Keratinocyte (primary cell): ENCODE measurements at regions not wholly inside any gene's neighbourhood (a gene's known extent, or its start where the extent isn't known, plus 50 kb on each side); places are given as distances from the start of the nearest gene placed in this dataset.

ENCODE experiments used
- DNase-seq: peaks from one replicate; pipeline ENCODE4 v3.0.0-alpha.2; 2011; ENCODE audit warnings: low read depth, missing footprints, low spot score
- FAIRE-seq: peaks from 2 replicates; lab custom pipeline; 2011; peaks lifted over from hg19 to GRCh38; lab: Jason Lieb, UNC
- H2AFZ ChIP-seq: 2 replicates; pipeline ENCODE4 v1.6.0; 2012; ENCODE audit warnings: low read length, control low read depth, inconsistent platforms; ENCODE audit not compliant: control insufficient read depth
- H3K27ac ChIP-seq: 2 replicates; pipeline ENCODE4 v1.5.1; 2011; ENCODE audit warnings: low read length; ENCODE audit not compliant: control insufficient read depth, insufficient read depth
- H3K27me3 ChIP-seq: 3 replicates; pipeline ENCODE4 v1.6.0; 2011; ENCODE audit warnings: low read length; ENCODE audit not compliant: control insufficient read depth, insufficient read depth; ENCODE audit errors: extremely low read depth
- H3K36me3 ChIP-seq, 2 experiments: 2 replicates in 1 of 2; 3 replicates in 1 of 2; pipeline ENCODE4 v1.5.1; 2011; ENCODE audit warnings: low read length in 2 of 2, mild to moderate bottlenecking in 1 of 2; ENCODE audit not compliant: control insufficient read depth in 2 of 2, insufficient read depth in 2 of 2; ENCODE audit errors: extremely low read depth in 1 of 2
- H3K4me1 ChIP-seq: 3 replicates; pipeline ENCODE4 v1.5.1; 2011; ENCODE audit warnings: low read length; ENCODE audit not compliant: control insufficient read depth, insufficient read depth; ENCODE audit errors: extremely low read depth
- H3K4me2 ChIP-seq: 3 replicates; pipeline ENCODE4 v1.6.0; 2011; ENCODE audit warnings: low read depth, low read length; ENCODE audit not compliant: control insufficient read depth, insufficient read depth; ENCODE audit errors: extremely low read depth
- H3K4me3 ChIP-seq, 3 experiments: fragments of 200-600 bp in 1 of 3; sonication (generic) in 1 of 3; 2 replicates in 2 of 3; 3 replicates in 1 of 3; pipeline ENCODE4 v1.5.1; 2011 to 2016; ENCODE audit warnings: low read length in 3 of 3, mild to moderate bottlenecking in 3 of 3, control low read depth in 2 of 3, inconsistent platforms in 1 of 3, low read depth in 1 of 3, mixed read lengths in 1 of 3, mixed run types in 1 of 3, moderate library complexity in 1 of 3; ENCODE audit not compliant: control insufficient read depth in 2 of 3, insufficient read depth in 2 of 3; ENCODE audit errors: extremely low read depth in 1 of 3
- H3K79me2 ChIP-seq: 2 replicates; pipeline ENCODE4 v1.6.0; 2012; ENCODE audit warnings: low read length; ENCODE audit not compliant: control insufficient read depth, insufficient read depth
- H3K9ac ChIP-seq: 3 replicates; pipeline ENCODE4 v1.6.0; 2011; ENCODE audit warnings: low read length; ENCODE audit not compliant: control insufficient read depth, insufficient read depth; ENCODE audit errors: extremely low read depth
- H3K9me1 ChIP-seq: 3 replicates; pipeline ENCODE4 v1.6.0; 2011; ENCODE audit warnings: low read length; ENCODE audit not compliant: control insufficient read depth, insufficient read depth; ENCODE audit errors: extremely low read depth
- H3K9me3 ChIP-seq: 2 replicates; pipeline ENCODE4 v1.5.1; 2012; ENCODE audit warnings: low read depth, low read length; ENCODE audit not compliant: control insufficient read depth
- H4K20me1 ChIP-seq: 3 replicates; pipeline ENCODE4 v1.6.0; 2011; ENCODE audit warnings: low read length; ENCODE audit not compliant: control insufficient read depth, insufficient read depth; ENCODE audit errors: extremely low read depth
- EZH2 ChIP-seq: IDR thresholded peaks from one replicate; pipeline ENCODE4 v1.6.1; 2012; ENCODE audit warnings: inconsistent platforms, mild to moderate bottlenecking, low read length, moderate library complexity
- dilution Hi-C: fragments of 300-500 bp; cut with MboI; formaldehyde crosslinking; loops from one replicate; pipeline ENCODE4 v1.7.0; 2020; ENCODE audit warnings: low sequenced_read_pairs; ENCODE audit not compliant: extremely low pct_ligation_motif_present
- TF ChIP-seq, protein P1 (sequence below), 3 experiments: IDR thresholded peaks in 1 of 3; conservative IDR thresholded peaks in 1 of 3; optimal IDR thresholded peaks in 1 of 3; 2 replicates in 2 of 3; 3 replicates in 1 of 3; pipeline versions ENCODE3 to v1.5.1; 2011; ENCODE audit warnings: low read length in 3 of 3, mild to moderate bottlenecking in 3 of 3, moderate library complexity in 2 of 3, control low read depth in 1 of 3, inconsistent platforms in 1 of 3; ENCODE audit not compliant: insufficient read depth in 2 of 3; ENCODE audit errors: extremely low read depth in 1 of 3

DNA sequence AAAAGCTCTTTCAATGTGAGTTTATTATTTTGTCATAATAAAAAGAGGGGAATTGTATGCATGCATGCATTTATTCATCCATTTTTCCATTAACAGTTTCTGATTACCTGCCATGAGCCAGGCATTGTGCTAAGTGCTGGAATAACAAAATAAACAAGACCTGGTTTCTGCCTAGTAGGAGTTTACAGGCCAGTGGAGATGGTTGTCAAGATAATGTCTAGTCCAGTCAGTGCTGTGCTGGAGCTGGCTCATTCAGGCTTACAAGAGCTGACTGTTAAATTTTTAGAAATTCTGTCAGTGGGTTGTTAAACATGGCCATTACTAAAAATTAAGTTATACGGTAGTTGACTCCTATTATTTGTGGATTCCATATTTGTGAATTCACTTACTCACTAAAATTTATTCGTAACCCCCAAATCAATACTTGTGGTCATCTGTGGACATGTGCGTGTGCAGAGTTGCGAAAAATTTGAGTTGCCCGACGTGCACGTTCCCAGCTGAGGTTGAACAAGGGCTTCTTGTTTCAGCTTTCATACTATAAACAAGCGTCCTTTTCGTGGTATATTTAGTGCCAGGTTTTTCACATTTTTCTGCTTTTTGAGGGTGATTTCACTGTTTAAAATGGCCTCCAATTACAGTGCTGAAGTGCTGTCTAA lies 172.3 kb upstream of the RPS6KA3 start:
- H3K27ac ChIP-seq: no peak overlapping the region
- no peaks in the 10 kb centered on the region for H3K79me2 ChIP-seq
- dilution Hi-C loops: no loop called here
- DNase-seq (no peak), FAIRE-seq (no peak)
- no peaks in the 10 kb centered on the region for H3K9me1 ChIP-seq
- no peak overlapping the region for H3K4me2 ChIP-seq
- no peak overlapping the region for H3K9ac ChIP-seq
- H3K27me3 ChIP-seq: no peaks in the 10 kb centered on the region
- no peak overlapping the region for H2AFZ ChIP-seq
- no peaks in the 10 kb centered on the region for H3K4me1 ChIP-seq
- no peaks in the 10 kb centered on the region for H4K20me1 ChIP-seq
- H3K9me3 ChIP-seq: no peaks in the 10 kb centered on the region
- TF ChIP-seq EZH2: no peak
- TF ChIP-seq, protein P1, sequence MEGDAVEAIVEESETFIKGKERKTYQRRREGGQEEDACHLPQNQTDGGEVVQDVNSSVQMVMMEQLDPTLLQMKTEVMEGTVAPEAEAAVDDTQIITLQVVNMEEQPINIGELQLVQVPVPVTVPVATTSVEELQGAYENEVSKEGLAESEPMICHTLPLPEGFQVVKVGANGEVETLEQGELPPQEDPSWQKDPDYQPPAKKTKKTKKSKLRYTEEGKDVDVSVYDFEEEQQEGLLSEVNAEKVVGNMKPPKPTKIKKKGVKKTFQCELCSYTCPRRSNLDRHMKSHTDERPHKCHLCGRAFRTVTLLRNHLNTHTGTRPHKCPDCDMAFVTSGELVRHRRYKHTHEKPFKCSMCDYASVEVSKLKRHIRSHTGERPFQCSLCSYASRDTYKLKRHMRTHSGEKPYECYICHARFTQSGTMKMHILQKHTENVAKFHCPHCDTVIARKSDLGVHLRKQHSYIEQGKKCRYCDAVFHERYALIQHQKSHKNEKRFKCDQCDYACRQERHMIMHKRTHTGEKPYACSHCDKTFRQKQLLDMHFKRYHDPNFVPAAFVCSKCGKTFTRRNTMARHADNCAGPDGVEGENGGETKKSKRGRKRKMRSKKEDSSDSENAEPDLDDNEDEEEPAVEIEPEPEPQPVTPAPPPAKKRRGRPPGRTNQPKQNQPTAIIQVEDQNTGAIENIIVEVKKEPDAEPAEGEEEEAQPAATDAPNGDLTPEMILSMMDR (optimal IDR thresholded peaks at IDR 0.05 in 1 of 3, IDR thresholded peaks at IDR 0.05 in 1 of 3, conservative IDR thresholded peaks at IDR 0.05 in 1 of 3; ENCODE audit: extremely low read depth in 1 of 3, insufficient read depth in 2 of 3, low read length in 3 of 3): no peak
- H3K4me3 ChIP-seq: no peak overlapping the region
- H3K36me3 ChIP-seq: no peaks in the 10 kb centered on the region

DNA sequence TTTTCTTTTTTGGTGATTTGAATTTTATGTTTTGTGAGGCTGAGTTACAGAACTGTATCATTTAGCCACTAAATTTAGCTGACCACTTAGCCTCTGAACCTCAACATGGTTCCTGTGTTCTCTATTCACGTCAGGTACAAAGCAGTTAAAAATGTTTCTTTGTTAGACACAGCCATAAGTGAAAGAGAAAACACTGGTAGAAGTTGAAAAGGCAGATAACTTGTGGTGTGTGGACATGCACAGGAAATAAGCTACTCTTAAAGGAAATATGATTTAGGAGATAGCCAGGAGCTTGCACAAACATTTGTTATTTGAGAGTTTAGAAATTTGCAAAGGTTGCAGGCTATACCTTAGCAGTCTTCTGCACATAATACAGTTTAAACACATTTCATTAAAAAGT lies 171.0 kb upstream of the RPS6KA3 start:
- no peak for DNase-seq

More for the DNA sequence above, 171.0 kb upstream of the RPS6KA3 start:
- no peak for TF ChIP-seq EZH2
- TF ChIP-seq, protein P1 (optimal IDR thresholded peaks at IDR 0.05 in 1 of 3, IDR thresholded peaks at IDR 0.05 in 1 of 3, conservative IDR thresholded peaks at IDR 0.05 in 1 of 3; ENCODE audit: extremely low read depth in 1 of 3, insufficient read depth in 2 of 3, low read length in 3 of 3): no peak
- Histone ChIP-seq H2AFZ (no peak overlapping the region), H3K27me3 (no peaks in the 10 kb centered on the region), H3K4me1 (no peaks in the 10 kb centered on the region), H3K79me2 (no peaks in the 10 kb centered on the region), H3K9ac (no peak overlapping the region), H4K20me1 (no peaks in the 10 kb centered on the region), H3K9me1 (no peaks in the 10 kb centered on the region), H3K9me3 (no peaks in the 10 kb centered on the region), H3K36me3 (no peaks in the 10 kb centered on the region), H3K27ac (no peak overlapping the region), H3K4me2 (no peak overlapping the region), H3K4me3 (no peak overlapping the region)
- FAIRE-seq: no peak
- dilution Hi-C loops: no loop called here
